Chondrocyte (in vitro differentiated cells): ENCODE measurements at regions not wholly inside any gene's neighbourhood (a gene's known extent, or its start where the extent isn't known, plus 50 kb on each side); places are given as distances from the start of the nearest gene placed in this dataset.

Source experiments
- DNase-seq: peaks from one replicate; pipeline ENCODE4 v3.0.0; 2021; ENCODE audit warnings: mixed read lengths, low spot score
- H3K27ac Mint-ChIP-seq: one replicate; pipeline ENCODE4 v1.8.0; 2021; ENCODE audit warnings: mild to moderate bottlenecking, moderate library complexity, mixed read lengths; ENCODE audit not compliant: unreplicated experiment
- H3K27me3 Mint-ChIP-seq: 2 replicates; pipeline ENCODE4 v1.8.0; 2021; ENCODE audit warnings: low read depth, mixed read lengths
- H3K36me3 Mint-ChIP-seq: 2 replicates; pipeline ENCODE4 v1.8.0; 2021; ENCODE audit warnings: low read depth, mixed read lengths
- H3K4me1 Mint-ChIP-seq: 2 replicates; pipeline ENCODE4 v1.8.0; 2021; ENCODE audit warnings: low read depth, mild to moderate bottlenecking, mixed read lengths
- H3K4me3 Mint-ChIP-seq: one replicate; pipeline ENCODE4 v1.8.0; 2021; ENCODE audit warnings: mild to moderate bottlenecking, moderate library complexity, mixed read lengths; ENCODE audit not compliant: unreplicated experiment
- H3K9me3 Mint-ChIP-seq: 2 replicates; pipeline ENCODE4 v1.8.0; 2021; ENCODE audit warnings: low read depth, mixed read lengths
- CTCF ChIP-seq: fragments of 200-600 bp; sonication (generic); IDR thresholded peaks from 2 replicates; pipeline ENCODE4 v1.5.0; 2021; ENCODE audit warnings: antibody characterized with exemption, mild to moderate bottlenecking, moderate library complexity

- H3K4me3 Mint-ChIP-seq: no peak overlapping the region
- no peak for DNase-seq
- no peaks in the 10 kb centered on the region for H3K9me3 Mint-ChIP-seq
- H3K27ac Mint-ChIP-seq: no peak overlapping the region
- peaks cover 3% of the 10 kb centered on the region for H3K36me3 Mint-ChIP-seq
- H3K27me3 Mint-ChIP-seq: no peaks in the 10 kb centered on the region
- no peak for TF ChIP-seq CTCF
- H3K4me1 Mint-ChIP-seq: peaks cover 51% of the 10 kb centered on the region
Observed at GRCh38 chr13:50687545-50687944, 155.9 kb downstream of the DLEU7 start.

GRCh38 chr13:50690006-50690405 is 153.5 kb downstream of the DLEU7 start:
- no peaks in the 10 kb centered on the region for H3K9me3 Mint-ChIP-seq
- DNase-seq: no peak
- H3K36me3 Mint-ChIP-seq: peaks cover 1% of the 10 kb centered on the region
- peaks cover 57% of the 10 kb centered on the region for H3K4me1 Mint-ChIP-seq
- TF ChIP-seq CTCF: no peak
- H3K27me3 Mint-ChIP-seq: no peaks in the 10 kb centered on the region
- H3K27ac Mint-ChIP-seq: no peak overlapping the region
- no peak overlapping the region for H3K4me3 Mint-ChIP-seq

- Mint-ChIP-seq H3K9me3 (no peaks in the 10 kb centered on the region), H3K27ac (peak overlapping the region; percentile 28), H3K4me3 (no peak overlapping the region), H3K36me3 (peaks cover 1% of the 10 kb centered on the region), H3K27me3 (no peaks in the 10 kb centered on the region), H3K4me1 (peaks cover 46% of the 10 kb centered on the region)
- no peak for TF ChIP-seq CTCF
- no peak for DNase-seq
Observed at GRCh38 chr13:50691176-50691680, 152.3 kb downstream of the DLEU7 start.

- no peak for TF ChIP-seq CTCF
- Mint-ChIP-seq H3K4me1 (peaks cover 46% of the 10 kb centered on the region), H3K27me3 (no peaks in the 10 kb centered on the region), H3K9me3 (no peaks in the 10 kb centered on the region), H3K27ac (peak overlapping the region; percentile 28), H3K4me3 (no peak overlapping the region), H3K36me3 (peaks cover under 1% of the 10 kb centered on the region)
- DNase-seq: no peak
Observed at GRCh38 chr13:50691681-50692263, 151.7 kb downstream of the DLEU7 start.

GRCh38 chr13:50692396-50692915 is 151.0 kb downstream of the DLEU7 start:
- no peak overlapping the region for H3K4me3 Mint-ChIP-seq
- no peaks in the 10 kb centered on the region for H3K36me3 Mint-ChIP-seq
- H3K9me3 Mint-ChIP-seq: no peaks in the 10 kb centered on the region
- no peak for DNase-seq
- peak overlapping the region; percentile 41 for H3K27ac Mint-ChIP-seq
- H3K27me3 Mint-ChIP-seq: no peaks in the 10 kb centered on the region
- TF ChIP-seq CTCF: no peak
- H3K4me1 Mint-ChIP-seq: peaks cover 49% of the 10 kb centered on the region
